ENCODE measurements at regions not wholly inside any gene's neighbourhood (a gene's known extent, or its start where the extent isn't known, plus 50 kb on each side); places are given as distances from the start of the nearest gene placed in this dataset.

DNA sequence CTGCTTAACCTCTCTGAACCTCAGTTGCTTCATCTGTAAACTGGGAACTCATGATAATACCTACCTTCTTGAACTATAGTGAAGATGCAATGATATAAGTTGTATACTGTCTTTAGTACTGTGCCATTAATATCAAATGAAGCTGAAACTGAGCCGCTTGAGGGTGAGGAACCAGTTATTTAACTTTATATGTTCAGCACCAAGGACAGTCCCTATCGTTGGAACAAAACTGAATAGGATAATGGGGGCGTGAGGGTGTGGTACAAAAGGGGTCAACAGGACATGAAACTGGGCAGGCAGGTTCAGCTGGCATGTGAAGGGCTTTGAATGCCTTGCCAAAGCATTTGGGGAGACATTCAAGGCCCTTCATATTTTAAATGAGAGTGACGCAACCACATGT is 112.6 kb downstream of the C11orf91 start:
- no peak overlapping the region for H3K4ac ChIP-seq (ENCODE audit: low read depth, low read length)
- H3K56ac ChIP-seq (ENCODE audit: insufficient read length, low read depth, low read length), result no peak overlapping the region
- no peak overlapping the region for H3K18ac ChIP-seq (ENCODE audit: insufficient read length, low read depth, low read length)
- H2BK5ac ChIP-seq (ENCODE audit: insufficient read length, low read length), result no peak overlapping the region
- H3K14ac ChIP-seq (ENCODE audit: insufficient read depth, low read length), result no peak overlapping the region
- no peaks in the 10 kb centered on the region for H3K23me2 ChIP-seq (ENCODE audit: insufficient read length, low read depth, low read length, poor library complexity, severe bottlenecking)
- Mint-ChIP-seq H3K4me3 (no peak overlapping the region), H3K27me3 (ENCODE audit: low read depth) (no peaks in the 10 kb centered on the region), H3K9me3 (no peaks in the 10 kb centered on the region; a peak in 1 of 5 replicates), H3K27ac (no peak overlapping the region), H3K4me1 (peaks cover 14 to 15% of the 10 kb centered on the region in 2 experiments), H3K36me3 (ENCODE audit: insufficient read depth in 1 of 3, low read depth in 3 of 3) (no peaks in the 10 kb centered on the region)
- H2BK12ac ChIP-seq (ENCODE audit: insufficient read length, low read depth, low read length), result no peak overlapping the region
- DNase-seq, result no peak
- no peaks in the 10 kb centered on the region for H3K79me1 ChIP-seq (ENCODE audit: insufficient read depth, low read depth, low read length, poor library complexity, severe bottlenecking)
- no peak overlapping the region for H4K91ac ChIP-seq (ENCODE audit: insufficient read length, low read depth, low read length)
- TF ChIP-seq, protein P1, sequence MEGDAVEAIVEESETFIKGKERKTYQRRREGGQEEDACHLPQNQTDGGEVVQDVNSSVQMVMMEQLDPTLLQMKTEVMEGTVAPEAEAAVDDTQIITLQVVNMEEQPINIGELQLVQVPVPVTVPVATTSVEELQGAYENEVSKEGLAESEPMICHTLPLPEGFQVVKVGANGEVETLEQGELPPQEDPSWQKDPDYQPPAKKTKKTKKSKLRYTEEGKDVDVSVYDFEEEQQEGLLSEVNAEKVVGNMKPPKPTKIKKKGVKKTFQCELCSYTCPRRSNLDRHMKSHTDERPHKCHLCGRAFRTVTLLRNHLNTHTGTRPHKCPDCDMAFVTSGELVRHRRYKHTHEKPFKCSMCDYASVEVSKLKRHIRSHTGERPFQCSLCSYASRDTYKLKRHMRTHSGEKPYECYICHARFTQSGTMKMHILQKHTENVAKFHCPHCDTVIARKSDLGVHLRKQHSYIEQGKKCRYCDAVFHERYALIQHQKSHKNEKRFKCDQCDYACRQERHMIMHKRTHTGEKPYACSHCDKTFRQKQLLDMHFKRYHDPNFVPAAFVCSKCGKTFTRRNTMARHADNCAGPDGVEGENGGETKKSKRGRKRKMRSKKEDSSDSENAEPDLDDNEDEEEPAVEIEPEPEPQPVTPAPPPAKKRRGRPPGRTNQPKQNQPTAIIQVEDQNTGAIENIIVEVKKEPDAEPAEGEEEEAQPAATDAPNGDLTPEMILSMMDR (conservative IDR thresholded peaks at IDR 0.05), result no peak
- H2AFZ ChIP-seq (ENCODE audit: low read length), result no peak overlapping the region
- peaks cover 2% of the 10 kb centered on the region; the same call in 1 of the 2 replicates for H3K4me1 ChIP-seq (ENCODE audit: insufficient read depth, low read length)
- no CpG with 5 or more reads among the region's 4 CpGs for WGBS (ENCODE audit: extremely low coverage, insufficient read length, low lambda C conversion rate)
- no peak overlapping the region for H3K4me2 ChIP-seq (ENCODE audit: insufficient read depth, insufficient read length, low read length)
- H2BK20ac ChIP-seq (ENCODE audit: low read depth, low read length, poor library complexity, severe bottlenecking), result no peak overlapping the region
- H3K23ac ChIP-seq (ENCODE audit: insufficient read length, low read depth, low read length), result no peak overlapping the region
- H2AK5ac ChIP-seq (ENCODE audit: insufficient read length, low read length), result no peak overlapping the region
- H2BK15ac ChIP-seq (ENCODE audit: low read depth, low read length), result no peak overlapping the region
- H3K27me3 ChIP-seq (ENCODE audit: insufficient read depth, low read length), result no peaks in the 10 kb centered on the region
- H3T11ph ChIP-seq (ENCODE audit: low read length), result no peak overlapping the region
- H3K79me2 ChIP-seq (ENCODE audit: insufficient read depth, low read length), result no peaks in the 10 kb centered on the region
- H4K8ac ChIP-seq (replicated peaks; ENCODE audit: insufficient read length, low read depth, low read length), result no peak overlapping the region
- H3K9ac ChIP-seq (ENCODE audit: extremely low read depth, insufficient read length, low read length), result no peak overlapping the region
- H3K27ac ChIP-seq (ENCODE audit: insufficient read length, low read depth, low read length), result no peak overlapping the region
- peaks cover 2% of the 10 kb centered on the region for H4K20me1 ChIP-seq (ENCODE audit: control insufficient read depth, insufficient read depth, insufficient read length)
- H3K9me3 ChIP-seq (ENCODE audit: control insufficient read depth, low read depth, low read length), result no peaks in the 10 kb centered on the region
- no peak overlapping the region for H4K5ac ChIP-seq (ENCODE audit: insufficient read length, low read depth, low read length)
- H2BK120ac ChIP-seq (ENCODE audit: low read depth, low read length, poor library complexity, severe bottlenecking), result no peak overlapping the region
